ENCODE measurements at regions not wholly inside any gene's neighbourhood (a gene's known extent, or its start where the extent isn't known, plus 50 kb on each side); places are given as distances from the start of the nearest gene placed in this dataset.
"Not testable (repeated sequence)": the region's sequence is repeated elsewhere in the genome, so short reads cannot be mapped to it uniquely, and the experiment has no call there.

GRCh38 chr2:220767591-220768255 is 804.4 kb downstream of the EPHA4 start:
- intact Hi-C loops (cut with DNase I), result no loop called here
- peaks cover 0 to 5% (median 0%) of the 10 kb centered on the region in 3 donors for H3K9me3 ChIP-seq (replicated peaks in 1 of 3)
- TF ChIP-seq POLR2A (IDR thresholded peaks at IDR 0.05) (no peak), CTCF (IDR thresholded peaks at IDR 0.05) (no peak)
- H3K4me1 ChIP-seq (replicated peaks in 1 of 2), result no peaks in the 10 kb centered on the region
- H3K36me3 ChIP-seq (replicated peaks in 1 of 2), result no peaks in the 10 kb centered on the region
- no peak overlapping the region for H3K27ac ChIP-seq
- DNase-seq, result no peak
- H3K4me3 ChIP-seq, result no peak overlapping the region
- 70 to 79% (median 73%) methylated on average over 3 of the region's 3 CpGs for WGBS, 4 donors
- no peaks in the 10 kb centered on the region for H3K27me3 ChIP-seq

GRCh38 chr2:220775856-220776488 is 796.1 kb downstream of the EPHA4 start:
- intact Hi-C loops (cut with DNase I), result no loop called here
- no peaks in the 10 kb centered on the region for H3K4me1 ChIP-seq (replicated peaks in 1 of 2)
- no peak for DNase-seq
- no peak overlapping the region for H3K27ac ChIP-seq
- TF ChIP-seq POLR2A (IDR thresholded peaks at IDR 0.05), result no peak
- no peak overlapping the region for H3K4me3 ChIP-seq
- WGBS, 4 donors, result 72 to 87% (median 80%) methylated on average over 2 of the region's 2 CpGs
- H3K9me3 ChIP-seq (replicated peaks in 1 of 3), result no peaks in the 10 kb centered on the region
- no peaks in the 10 kb centered on the region for H3K36me3 ChIP-seq (replicated peaks in 1 of 2)
- H3K27me3 ChIP-seq, result no peaks in the 10 kb centered on the region

- H3K9me3 ChIP-seq (replicated peaks in 1 of 3); H3K27me3 ChIP-seq; H3K27ac ChIP-seq; DNase-seq; H3K36me3 ChIP-seq (replicated peaks in 1 of 2); H3K4me3 ChIP-seq; H3K4me1 ChIP-seq (replicated peaks in 1 of 2); intact Hi-C loops (cut with DNase I): not testable (repeated sequence)
Observed at GRCh38 chr2:220779076-220779475, 793.0 kb downstream of the EPHA4 start.

GRCh38 chr2:220779511-220779910 is 792.6 kb downstream of the EPHA4 start:
- Histone ChIP-seq H3K9me3 (replicated peaks in 1 of 3) (no peaks in the 10 kb centered on the region), H3K36me3 (replicated peaks in 1 of 2) (no peaks in the 10 kb centered on the region), H3K27me3 (no peaks in the 10 kb centered on the region), H3K4me1 (replicated peaks in 1 of 2) (no peaks in the 10 kb centered on the region), H3K27ac (no peak overlapping the region), H3K4me3 (no peak overlapping the region)
- no peak for TF ChIP-seq POLR2A (IDR thresholded peaks at IDR 0.05)
- TF ChIP-seq CTCF (IDR thresholded peaks at IDR 0.05), result no peak
- 82 to 90% (median 89%) methylated on average over 1 of the region's 1 CpG for WGBS, 4 donors
- intact Hi-C loops (cut with DNase I), result no loop called here
- no peak for DNase-seq

- Histone ChIP-seq H3K36me3 (replicated peaks in 1 of 2) (no peaks in the 10 kb centered on the region), H3K27me3 (no peaks in the 10 kb centered on the region), H3K4me1 (replicated peaks in 1 of 2) (no peaks in the 10 kb centered on the region), H3K4me3 (no peak overlapping the region), H3K27ac (no peak overlapping the region), H3K9me3 (replicated peaks in 1 of 3) (no peaks in the 10 kb centered on the region)
- intact Hi-C loops (cut with DNase I), result no loop called here
- WGBS, 4 donors, result 16 to 33% (median 21%) methylated on average over 2 of the region's 2 CpGs
- TF ChIP-seq CTCF (IDR thresholded peaks at IDR 0.05), result no peak
- no peak for TF ChIP-seq POLR2A (IDR thresholded peaks at IDR 0.05)
- DNase-seq, result peak in 3 of 7 donors; percentile 5 to 15 (median 6)
Observed at GRCh38 chr2:220779931-220780330, 792.2 kb downstream of the EPHA4 start.
